ENCODE measurements at regions not wholly inside any gene's neighbourhood (a gene's known extent, or its start where the extent isn't known, plus 50 kb on each side); places are given as distances from the start of the nearest gene placed in this dataset.

GRCh38 chr2:57563015-57563414 lies 483.6 kb upstream of the VRK2 start:
- Histone ChIP-seq H3K23ac (ENCODE audit: insufficient read length, low read depth, low read length) (no peak overlapping the region), H2AFZ (ENCODE audit: low read length) (no peak overlapping the region)

More at GRCh38 chr2:57563015-57563414, 483.6 kb upstream of the VRK2 start:
- Mint-ChIP-seq H3K9me3 (no peaks in the 10 kb centered on the region), H3K27ac (no peak overlapping the region), H3K4me3 (no peak overlapping the region), H3K36me3 (ENCODE audit: insufficient read depth in 1 of 3, low read depth in 3 of 3) (no peaks in the 10 kb centered on the region), H3K4me1 (no peaks in the 10 kb centered on the region), H3K27me3 (ENCODE audit: low read depth) (no peaks in the 10 kb centered on the region)
- DNase-seq, result no peak
- no peak for TF ChIP-seq CTCF (conservative IDR thresholded peaks at IDR 0.05)
- Histone ChIP-seq H3K56ac (ENCODE audit: insufficient read length, low read depth, low read length) (no peak overlapping the region), H2BK120ac (ENCODE audit: low read depth, low read length, poor library complexity, severe bottlenecking) (no peak overlapping the region), H3K4me2 (ENCODE audit: insufficient read depth, insufficient read length, low read length) (no peak overlapping the region), H3K27ac (ENCODE audit: insufficient read length, low read depth, low read length) (no peak overlapping the region), H4K20me1 (ENCODE audit: control insufficient read depth, insufficient read depth, insufficient read length) (no peaks in the 10 kb centered on the region), H3K79me2 (ENCODE audit: insufficient read depth, low read length) (no peaks in the 10 kb centered on the region), H3K23me2 (ENCODE audit: insufficient read length, low read depth, low read length, poor library complexity, severe bottlenecking) (no peaks in the 10 kb centered on the region), H3K14ac (ENCODE audit: insufficient read depth, low read length) (no peak overlapping the region), H2BK5ac (ENCODE audit: insufficient read length, low read length) (no peak overlapping the region), H4K5ac (ENCODE audit: insufficient read length, low read depth, low read length) (no peak overlapping the region), H2BK20ac (ENCODE audit: low read depth, low read length, poor library complexity, severe bottlenecking) (no peak overlapping the region), H3K18ac (ENCODE audit: insufficient read length, low read depth, low read length) (no peak overlapping the region), H3K9me3 (ENCODE audit: control insufficient read depth, low read depth, low read length) (no peaks in the 10 kb centered on the region), H3K4me1 (ENCODE audit: insufficient read depth, low read length) (no peaks in the 10 kb centered on the region), H3K4ac (ENCODE audit: low read depth, low read length) (no peak overlapping the region), H3K27me3 (ENCODE audit: insufficient read depth, low read length) (no peaks in the 10 kb centered on the region), H2AK5ac (ENCODE audit: insufficient read length, low read length) (no peak overlapping the region), H3K79me1 (ENCODE audit: insufficient read depth, low read depth, low read length, poor library complexity, severe bottlenecking) (no peaks in the 10 kb centered on the region), H4K91ac (ENCODE audit: insufficient read length, low read depth, low read length) (no peak overlapping the region), H4K8ac (replicated peaks; ENCODE audit: insufficient read length, low read depth, low read length) (no peak overlapping the region), H3T11ph (ENCODE audit: low read length) (no peak overlapping the region), H2BK12ac (ENCODE audit: insufficient read length, low read depth, low read length) (no peak overlapping the region), H3K9ac (ENCODE audit: extremely low read depth, insufficient read length, low read length) (no peak overlapping the region), H2BK15ac (ENCODE audit: low read depth, low read length) (no peak overlapping the region)
- WGBS (ENCODE audit: extremely low coverage, insufficient read length, low lambda C conversion rate), result no CpG with 5 or more reads among the region's 3 CpGs

Data from H9 (cell line).